GM21528 (cell line): ENCODE measurements at regions not wholly inside any gene's neighbourhood (a gene's known extent, or its start where the extent isn't known, plus 50 kb on each side); places are given as distances from the start of the nearest gene placed in this dataset.

ENCODE experiments used
- ATAC-seq: cut with Tn5 transposase; IDR thresholded peaks from one replicate; pipeline ENCODE4 v1.9.1; 2021; ENCODE audit warnings: mild to moderate bottlenecking, moderate library complexity; ENCODE audit not compliant: unreplicated experiment, low FRiP score

GRCh38 chr5:106759152-106759551, 911.6 kb downstream of the EFNA5 start:
- no peak for ATAC-seq

GRCh38 chr5:106757672-106758071, 913.1 kb downstream of the EFNA5 start:
- ATAC-seq, result no peak

GRCh38 chr5:106755789-106756188, 914.9 kb downstream of the EFNA5 start:
- ATAC-seq, result no peak

- ATAC-seq, result no peak
Observed at GRCh38 chr5:106755066-106755465, 915.7 kb downstream of the EFNA5 start.

- ATAC-seq, result no peak
Observed at GRCh38 chr5:106749826-106750225, 920.9 kb downstream of the EFNA5 start.

- no peak for ATAC-seq
Observed at GRCh38 chr5:106739127-106739526, 931.6 kb downstream of the EFNA5 start.

- no peak for ATAC-seq
Observed at GRCh38 chr5:106737111-106737510, 933.6 kb downstream of the EFNA5 start.

GRCh38 chr5:106732624-106733023, 938.1 kb downstream of the EFNA5 start:
- no peak for ATAC-seq

- ATAC-seq, result no peak
Observed at GRCh38 chr5:106730912-106731311, 939.8 kb downstream of the EFNA5 start.

- ATAC-seq, result no peak
Observed at GRCh38 chr5:106730506-106730905, 940.2 kb downstream of the EFNA5 start.

GRCh38 chr5:106728208-106728607, 942.5 kb downstream of the EFNA5 start:
- ATAC-seq, result no peak

GRCh38 chr5:106727071-106727470, 943.7 kb downstream of the EFNA5 start:
- ATAC-seq, result no peak

GRCh38 chr5:106720367-106720766, 950.4 kb downstream of the EFNA5 start:
- ATAC-seq, result no peak

GRCh38 chr5:106699796-106700195, 970.9 kb downstream of the EFNA5 start:
- no peak for ATAC-seq

GRCh38 chr5:106699198-106699597, 971.5 kb downstream of the EFNA5 start:
- ATAC-seq, result no peak

- no peak for ATAC-seq
Observed at GRCh38 chr5:106698169-106698568, 972.6 kb downstream of the EFNA5 start.

GRCh38 chr5:106691701-106692100, 979.0 kb downstream of the EFNA5 start:
- no peak for ATAC-seq

- no peak for ATAC-seq
Observed at GRCh38 chr5:106690585-106690984, 980.2 kb downstream of the EFNA5 start.

- no peak for ATAC-seq
Observed at GRCh38 chr5:106680330-106680729, 990.4 kb downstream of the EFNA5 start.

GRCh38 chr5:106677057-106677456, 993.7 kb downstream of the EFNA5 start:
- no peak for ATAC-seq

GRCh38 chr5:106675687-106676086, 995.0 kb downstream of the EFNA5 start:
- no peak for ATAC-seq

GRCh38 chr5:106673941-106674340, 996.8 kb downstream of the EFNA5 start:
- no peak for ATAC-seq

GRCh38 chr5:106661866-106662265, 1008.9 kb downstream of the EFNA5 start:
- ATAC-seq, result no peak
